Keratinocyte (primary cell): ENCODE measurements at regions not wholly inside any gene's neighbourhood (a gene's known extent, or its start where the extent isn't known, plus 50 kb on each side); places are given as distances from the start of the nearest gene placed in this dataset.
A peak's percentile ranks its signal among the peaks of the same experiment; 100 is the strongest.

ENCODE experiments used
- DNase-seq: peaks from one replicate; pipeline ENCODE4 v3.0.0-alpha.2; 2011; ENCODE audit warnings: low read depth, missing footprints, low spot score
- FAIRE-seq: peaks from 2 replicates; lab custom pipeline; 2011; peaks lifted over from hg19 to GRCh38; lab: Jason Lieb, UNC
- H2AFZ ChIP-seq: 2 replicates; pipeline ENCODE4 v1.6.0; 2012; ENCODE audit warnings: low read length, control low read depth, inconsistent platforms; ENCODE audit not compliant: control insufficient read depth
- H3K27ac ChIP-seq: 2 replicates; pipeline ENCODE4 v1.5.1; 2011; ENCODE audit warnings: low read length; ENCODE audit not compliant: control insufficient read depth, insufficient read depth
- H3K27me3 ChIP-seq: 3 replicates; pipeline ENCODE4 v1.6.0; 2011; ENCODE audit warnings: low read length; ENCODE audit not compliant: control insufficient read depth, insufficient read depth; ENCODE audit errors: extremely low read depth
- H3K36me3 ChIP-seq, 2 experiments: 2 replicates in 1 of 2; 3 replicates in 1 of 2; pipeline ENCODE4 v1.5.1; 2011; ENCODE audit warnings: low read length in 2 of 2, mild to moderate bottlenecking in 1 of 2; ENCODE audit not compliant: control insufficient read depth in 2 of 2, insufficient read depth in 2 of 2; ENCODE audit errors: extremely low read depth in 1 of 2
- H3K4me1 ChIP-seq: 3 replicates; pipeline ENCODE4 v1.5.1; 2011; ENCODE audit warnings: low read length; ENCODE audit not compliant: control insufficient read depth, insufficient read depth; ENCODE audit errors: extremely low read depth
- H3K4me2 ChIP-seq: 3 replicates; pipeline ENCODE4 v1.6.0; 2011; ENCODE audit warnings: low read depth, low read length; ENCODE audit not compliant: control insufficient read depth, insufficient read depth; ENCODE audit errors: extremely low read depth
- H3K4me3 ChIP-seq, 3 experiments: fragments of 200-600 bp in 1 of 3; sonication (generic) in 1 of 3; 2 replicates in 2 of 3; 3 replicates in 1 of 3; pipeline ENCODE4 v1.5.1; 2011 to 2016; ENCODE audit warnings: low read length in 3 of 3, mild to moderate bottlenecking in 3 of 3, control low read depth in 2 of 3, inconsistent platforms in 1 of 3, low read depth in 1 of 3, mixed read lengths in 1 of 3, mixed run types in 1 of 3, moderate library complexity in 1 of 3; ENCODE audit not compliant: control insufficient read depth in 2 of 3, insufficient read depth in 2 of 3; ENCODE audit errors: extremely low read depth in 1 of 3
- H3K79me2 ChIP-seq: 2 replicates; pipeline ENCODE4 v1.6.0; 2012; ENCODE audit warnings: low read length; ENCODE audit not compliant: control insufficient read depth, insufficient read depth
- H3K9ac ChIP-seq: 3 replicates; pipeline ENCODE4 v1.6.0; 2011; ENCODE audit warnings: low read length; ENCODE audit not compliant: control insufficient read depth, insufficient read depth; ENCODE audit errors: extremely low read depth
- H3K9me1 ChIP-seq: 3 replicates; pipeline ENCODE4 v1.6.0; 2011; ENCODE audit warnings: low read length; ENCODE audit not compliant: control insufficient read depth, insufficient read depth; ENCODE audit errors: extremely low read depth
- H3K9me3 ChIP-seq: 2 replicates; pipeline ENCODE4 v1.5.1; 2012; ENCODE audit warnings: low read depth, low read length; ENCODE audit not compliant: control insufficient read depth
- H4K20me1 ChIP-seq: 3 replicates; pipeline ENCODE4 v1.6.0; 2011; ENCODE audit warnings: low read length; ENCODE audit not compliant: control insufficient read depth, insufficient read depth; ENCODE audit errors: extremely low read depth
- CTCF ChIP-seq, 3 experiments: IDR thresholded peaks in 1 of 3; conservative IDR thresholded peaks in 1 of 3; optimal IDR thresholded peaks in 1 of 3; 2 replicates in 2 of 3; 3 replicates in 1 of 3; pipeline versions ENCODE3 to v1.5.1; 2011; ENCODE audit warnings: low read length in 3 of 3, mild to moderate bottlenecking in 3 of 3, moderate library complexity in 2 of 3, control low read depth in 1 of 3, inconsistent platforms in 1 of 3; ENCODE audit not compliant: insufficient read depth in 2 of 3; ENCODE audit errors: extremely low read depth in 1 of 3
- EZH2 ChIP-seq: IDR thresholded peaks from one replicate; pipeline ENCODE4 v1.6.1; 2012; ENCODE audit warnings: inconsistent platforms, mild to moderate bottlenecking, low read length, moderate library complexity
- dilution Hi-C: fragments of 300-500 bp; cut with MboI; formaldehyde crosslinking; loops from one replicate; pipeline ENCODE4 v1.7.0; 2020; ENCODE audit warnings: low sequenced_read_pairs; ENCODE audit not compliant: extremely low pct_ligation_motif_present

- dilution Hi-C loops = no loop called here
- no peak for FAIRE-seq
- H3K4me3 ChIP-seq = no peak overlapping the region
Measured at GRCh38 chr5:4080370-4080769, 484.7 kb downstream of the IRX1 start.

GRCh38 chr5:4081059-4081458, 485.4 kb downstream of the IRX1 start:
- Histone ChIP-seq H3K4me3 (no peak overlapping the region), H3K27ac (no peak overlapping the region), H3K4me2 (no peak overlapping the region), H3K27me3 (no peaks in the 10 kb centered on the region), H3K9me1 (no peaks in the 10 kb centered on the region), H3K4me1 (peaks cover 20% of the 10 kb centered on the region), H3K36me3 (no peaks in the 10 kb centered on the region), H4K20me1 (no peaks in the 10 kb centered on the region), H3K9me3 (peaks cover 1% of the 10 kb centered on the region), H3K79me2 (no peaks in the 10 kb centered on the region), H2AFZ (peak overlapping the region; percentile 28), H3K9ac (no peak overlapping the region)
- FAIRE-seq = no peak
- DNase-seq = no peak
- dilution Hi-C loops = no loop called here
- TF ChIP-seq EZH2 = no peak
- TF ChIP-seq CTCF (optimal IDR thresholded peaks at IDR 0.05 in 1 of 3, IDR thresholded peaks at IDR 0.05 in 1 of 3, conservative IDR thresholded peaks at IDR 0.05 in 1 of 3; ENCODE audit: extremely low read depth in 1 of 3, insufficient read depth in 2 of 3, low read length in 3 of 3) = no peak

More at GRCh38 chr5:4080370-4080769, 484.7 kb downstream of the IRX1 start:
- Histone ChIP-seq H3K27ac (no peak overlapping the region), H3K36me3 (no peaks in the 10 kb centered on the region), H4K20me1 (no peaks in the 10 kb centered on the region), H2AFZ (no peak overlapping the region), H3K27me3 (no peaks in the 10 kb centered on the region), H3K9me1 (no peaks in the 10 kb centered on the region), H3K79me2 (no peaks in the 10 kb centered on the region), H3K4me2 (no peak overlapping the region), H3K9me3 (no peaks in the 10 kb centered on the region), H3K4me1 (peaks cover 20% of the 10 kb centered on the region), H3K9ac (no peak overlapping the region)
- TF ChIP-seq CTCF (optimal IDR thresholded peaks at IDR 0.05 in 1 of 3, IDR thresholded peaks at IDR 0.05 in 1 of 3, conservative IDR thresholded peaks at IDR 0.05 in 1 of 3; ENCODE audit: extremely low read depth in 1 of 3, insufficient read depth in 2 of 3, low read length in 3 of 3) (no peak), EZH2 (no peak)
- no peak for DNase-seq
